ENCODE measurements at regions not wholly inside any gene's neighbourhood (a gene's known extent, or its start where the extent isn't known, plus 50 kb on each side); places are given as distances from the start of the nearest gene placed in this dataset.

DNA sequence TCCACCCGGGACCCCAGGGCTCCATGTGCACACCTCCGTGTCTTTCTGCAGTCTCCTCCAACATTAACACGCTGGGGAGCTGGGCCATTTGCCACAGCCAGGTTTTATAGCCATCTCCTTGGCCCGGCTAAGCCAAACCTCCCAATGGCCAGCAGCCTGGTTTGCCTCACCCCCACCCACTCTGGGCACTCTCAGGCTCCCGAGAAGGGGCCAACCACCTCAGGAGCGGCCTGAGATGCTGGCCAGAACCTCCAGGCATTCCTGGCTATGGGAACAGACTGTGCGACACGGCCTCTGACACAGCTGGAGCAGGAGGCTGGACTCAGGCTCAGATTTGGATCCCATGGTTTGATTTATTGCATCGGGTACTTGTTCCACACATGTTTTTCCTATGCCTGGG is 289.7 kb downstream of the RPLP1 start:
- ChIA-PET CTCF (no interaction called here), POLR2A (interaction anchor here (0.6 kb wide), 1 partner anchor 401 kb away, joined by 8 read pairs; no protein-coding TSS in a partner anchor)

GRCh38 chr15:69743091-69743490 is 290.5 kb downstream of the RPLP1 start:
- POLR2A ChIA-PET, result interaction anchor here (0.6 to 1.3 kb wide), 3 partner anchors 13 to 400 kb away, joined by 6 to 8 read pairs (median 7); no protein-coding TSS in a partner anchor
- CTCF ChIA-PET, result interaction anchor here (1.3 to 1.5 kb wide), 2 partner anchors 11 to 16 kb away, joined by 3 to 4 read pairs; no protein-coding TSS in a partner anchor

- POLR2A ChIA-PET, result interaction anchor here (1.3 kb wide), 1 partner anchor 12 kb away, joined by 7 read pairs; no protein-coding TSS in a partner anchor
- CTCF ChIA-PET, result interaction anchor here (0.7 to 1.5 kb wide), 4 partner anchors 10 to 16 kb away, joined by 3 to 4 read pairs (median 4); no protein-coding TSS in a partner anchor
These were observed 292.0 kb downstream of the RPLP1 start for GRCh38 chr15:69744391-69745162.

- POLR2A ChIA-PET, result no interaction called here
These were observed 294.6 kb downstream of the RPLP1 start for GRCh38 chr15:69747193-69747592.

GRCh38 chr15:69748131-69748530 is 295.5 kb downstream of the RPLP1 start:
- CTCF ChIA-PET, result no interaction called here
- POLR2A ChIA-PET, result interaction anchor here (0.5 kb wide), 1 partner anchor 377 kb away, joined by 5 read pairs; no protein-coding TSS in a partner anchor

More at GRCh38 chr15:69747193-69747592, 294.6 kb downstream of the RPLP1 start:
- CTCF ChIA-PET, result no interaction called here

- ChIA-PET POLR2A (interaction anchor here (0.5 kb wide), 1 partner anchor 376 kb away, joined by 5 read pairs; no protein-coding TSS in a partner anchor), CTCF (interaction anchor here (0.7 kb wide), 1 partner anchor 11 kb away, joined by 3 read pairs; no protein-coding TSS in a partner anchor)
These were observed 296.1 kb downstream of the RPLP1 start for GRCh38 chr15:69748576-69749185.

DNA sequence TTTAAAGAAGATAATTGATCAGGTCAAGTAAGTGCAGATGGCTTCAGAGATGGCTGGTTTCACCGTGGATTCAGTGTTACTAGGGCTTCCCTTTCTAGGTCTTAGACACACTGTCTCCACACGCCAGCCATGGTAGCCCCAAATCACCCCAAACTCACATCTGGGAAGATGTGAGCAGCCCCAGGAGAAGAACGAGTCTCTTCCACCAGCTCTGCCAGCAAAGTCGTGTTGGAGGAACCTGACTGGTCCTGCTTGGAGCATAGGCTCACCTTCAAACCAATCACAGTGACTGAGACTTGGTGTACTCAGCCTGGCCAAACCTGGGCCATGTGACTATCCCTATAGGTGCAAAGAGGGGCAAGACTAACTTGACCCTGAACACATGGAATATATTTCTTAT is 296.7 kb downstream of the RPLP1 start:
- POLR2A ChIA-PET, result no interaction called here
- CTCF ChIA-PET, result interaction anchor here (0.7 kb wide), 1 partner anchor 12 kb away, joined by 3 read pairs; no protein-coding TSS in a partner anchor

DNA sequence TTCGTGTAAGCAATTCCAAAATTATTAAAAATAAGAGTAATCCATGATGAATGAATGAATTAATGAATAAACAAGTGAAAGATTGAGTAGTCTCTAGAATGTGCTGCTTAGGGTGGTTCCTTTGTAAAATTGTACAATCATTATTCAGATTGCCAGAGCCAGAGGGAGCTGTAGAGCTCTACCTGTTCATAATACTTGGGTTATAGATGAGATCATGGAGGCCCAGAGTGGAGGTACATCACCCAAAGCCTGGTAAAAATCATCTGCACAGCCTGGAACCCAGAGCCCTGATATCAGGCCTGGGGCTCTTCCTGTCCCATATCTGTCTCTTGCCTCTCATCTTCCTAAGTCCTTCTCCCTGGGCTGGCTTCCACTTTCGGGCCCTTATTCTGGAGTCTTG is 297.2 kb downstream of the RPLP1 start:
- POLR2A ChIA-PET, result no interaction called here

GRCh38 chr15:69750253-69750652 is 297.6 kb downstream of the RPLP1 start:
- ChIA-PET POLR2A (no interaction called here), CTCF (no interaction called here)

More for the DNA sequence above, 297.2 kb downstream of the RPLP1 start:
- CTCF ChIA-PET, result no interaction called here

GRCh38 chr15:69751147-69751546 is 298.5 kb downstream of the RPLP1 start:
- CTCF ChIA-PET, result interaction anchor here (1.1 kb wide), 1 partner anchor 19 kb away, joined by 4 read pairs; no protein-coding TSS in a partner anchor
- POLR2A ChIA-PET, result interaction anchor here (0.7 kb wide), 1 partner anchor 733 kb away, joined by 5 read pairs; no protein-coding TSS in a partner anchor

DNA sequence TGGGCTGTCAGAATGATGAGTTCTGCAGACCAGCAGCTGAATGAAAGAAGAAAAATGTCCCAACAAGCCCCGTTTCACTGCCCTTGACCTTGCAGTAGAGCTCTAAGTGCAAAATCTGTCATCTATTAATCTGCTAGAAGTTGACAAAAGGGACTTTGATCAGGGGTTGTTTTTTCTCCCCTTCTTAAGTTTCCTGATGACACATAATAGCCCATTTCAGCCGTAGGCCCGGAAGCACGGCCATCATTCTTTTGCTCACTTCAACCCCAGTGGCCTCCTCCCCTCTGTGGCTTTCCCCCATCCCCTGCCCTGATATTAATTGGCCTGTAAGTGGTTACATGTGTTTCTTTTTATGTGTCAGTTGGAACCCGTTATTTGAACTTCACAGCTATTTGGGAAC is 298.9 kb downstream of the RPLP1 start:
- ChIA-PET POLR2A (interaction anchor here (0.7 kb wide), 1 partner anchor 732 kb away, joined by 5 read pairs; no protein-coding TSS in a partner anchor), CTCF (interaction anchor here (1.1 kb wide), 1 partner anchor 19 kb away, joined by 4 read pairs; no protein-coding TSS in a partner anchor)

GRCh38 chr15:69753867-69754266 is 301.2 kb downstream of the RPLP1 start:
- ChIA-PET CTCF (interaction anchor here (0.9 kb wide), 1 partner anchor 10 kb away, joined by 3 read pairs; no protein-coding TSS in a partner anchor), POLR2A (no interaction called here)

- CTCF ChIA-PET, result interaction anchor here (0.9 kb wide), 1 partner anchor 11 kb away, joined by 3 read pairs; no protein-coding TSS in a partner anchor
- POLR2A ChIA-PET, result no interaction called here
These were observed 301.7 kb downstream of the RPLP1 start for GRCh38 chr15:69754313-69754712.

- POLR2A ChIA-PET, result interaction anchor here (0.9 to 1.9 kb wide), 3 partner anchors 12 to 344 kb away, joined by 3 to 7 read pairs (median 3); no protein-coding TSS in a partner anchor
- CTCF ChIA-PET, result interaction anchor here (0.6 to 2.7 kb wide), 2 partner anchors 342 to 997 kb away, joined by 3 to 12 read pairs; partner anchors contain the start of gene TLE3
These were observed 303.1 kb downstream of the RPLP1 start for GRCh38 chr15:69755551-69756310.

GRCh38 chr15:69756440-69756839 is 303.8 kb downstream of the RPLP1 start:
- ChIA-PET CTCF (interaction anchor here (2.7 kb wide), 1 partner anchor 341 kb away, joined by 12 read pairs; the partner anchor contains the start of gene TLE3), POLR2A (interaction anchor here (1.1 to 1.9 kb wide), 3 partner anchors 13 to 341 kb away, joined by 3 to 8 read pairs (median 7); partner anchors contain the start of gene TLE3)

DNA sequence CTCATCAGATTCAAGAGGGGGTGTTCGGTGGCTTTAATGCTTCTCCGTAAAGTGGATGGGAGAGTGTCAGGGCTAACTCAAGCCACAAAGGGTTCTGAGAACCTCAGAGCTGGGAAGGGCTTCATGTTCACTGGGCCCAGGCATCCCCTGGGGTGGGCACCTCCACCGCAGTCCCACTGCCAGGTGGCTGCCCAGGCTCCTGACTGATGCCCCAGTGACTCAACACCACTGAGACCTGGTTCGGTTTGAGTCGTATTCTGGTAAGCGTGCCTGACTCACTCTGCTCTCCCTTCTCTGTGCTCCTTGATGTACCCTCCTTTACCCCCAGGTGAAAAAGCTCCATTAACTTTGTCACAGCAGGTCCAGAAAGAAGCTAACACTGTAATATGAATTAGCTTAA is 304.6 kb downstream of the RPLP1 start:
- CTCF ChIA-PET, result interaction anchor here (0.6 to 2.7 kb wide), 4 partner anchors 28 to 340 kb away, joined by 3 to 12 read pairs (median 3); partner anchors contain the start of gene TLE3
- POLR2A ChIA-PET, result interaction anchor here (0.7 to 1.9 kb wide), 4 partner anchors 13 to 341 kb away, joined by 3 to 8 read pairs (median 6); partner anchors contain the start of gene TLE3

DNA sequence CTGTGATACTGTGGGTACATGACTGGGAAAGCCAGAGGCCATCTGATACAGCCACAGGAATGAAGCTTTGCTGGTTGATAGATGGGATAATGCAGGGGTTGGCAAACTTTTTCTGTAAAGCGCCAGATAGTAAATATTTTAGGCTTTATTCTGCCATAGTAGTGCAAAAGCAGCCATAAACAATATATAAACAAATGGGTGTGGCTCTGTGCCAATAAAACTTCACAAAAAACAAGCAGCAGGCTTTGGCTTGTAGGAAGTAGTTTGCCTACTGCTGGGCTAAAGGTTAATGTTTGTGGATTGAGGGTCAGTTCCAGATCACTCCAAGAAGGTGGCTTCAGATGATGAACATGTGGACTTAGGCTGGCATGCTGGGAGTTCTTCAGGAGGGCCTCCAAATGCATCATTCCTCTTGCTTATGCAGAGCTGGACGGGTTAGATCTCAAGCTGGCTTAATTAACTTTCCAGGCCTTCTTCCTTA is 305.7 kb downstream of the RPLP1 start:
- CTCF ChIA-PET, result interaction anchor here (1.2 kb wide), 2 partner anchors 14 to 261 kb away, joined by 3 to 4 read pairs; no protein-coding TSS in a partner anchor
- POLR2A ChIA-PET, result interaction anchor here (0.7 to 1.5 kb wide), 4 partner anchors 44 to 340 kb away, joined by 3 to 4 read pairs (median 3); partner anchors contain the start of gene TLE3

Measured in activated CD8-positive, alpha-beta memory T cell treated with anti-CD3 and anti-CD28 coated beads for 36 hours (primary cell).